ENCODE measurements at regions not wholly inside any gene's neighbourhood (a gene's known extent, or its start where the extent isn't known, plus 50 kb on each side); places are given as distances from the start of the nearest gene placed in this dataset.
"Not testable (repeated sequence)": the region's sequence is repeated elsewhere in the genome, so short reads cannot be mapped to it uniquely, and the experiment has no call there.

- no peak for DNase-seq (ENCODE audit: low read depth in 2 of 2)
Observed at GRCh38 chr18:68229351-68229750, 485.6 kb downstream of the TMX3 start.

GRCh38 chr18:68221111-68221724, 493.7 kb downstream of the TMX3 start:
- no peak for DNase-seq (ENCODE audit: low read depth in 2 of 2)

GRCh38 chr18:68220458-68220857, 494.4 kb downstream of the TMX3 start:
- no peak for DNase-seq (ENCODE audit: low read depth in 2 of 2)

GRCh38 chr18:68219872-68220271, 495.0 kb downstream of the TMX3 start:
- no peak for DNase-seq (ENCODE audit: low read depth in 2 of 2)

GRCh38 chr18:68219274-68219673, 495.6 kb downstream of the TMX3 start:
- DNase-seq (ENCODE audit: low read depth in 2 of 2) = no peak

GRCh38 chr18:68215931-68216330, 499.0 kb downstream of the TMX3 start:
- DNase-seq (ENCODE audit: low read depth in 2 of 2) = no peak

- no peak for DNase-seq (ENCODE audit: low read depth in 2 of 2)
Observed at GRCh38 chr18:68186039-68186438, 528.9 kb downstream of the TMX3 start.

- no peak for DNase-seq (ENCODE audit: low read depth in 2 of 2)
Observed at GRCh38 chr18:68181956-68182355, 533.0 kb downstream of the TMX3 start.

- DNase-seq (ENCODE audit: low read depth in 2 of 2) = no peak
Observed at GRCh38 chr18:68179811-68180210, 535.1 kb downstream of the TMX3 start.

- DNase-seq (ENCODE audit: low read depth in 2 of 2) = no peak
Observed at GRCh38 chr18:68178921-68179320, 536.0 kb downstream of the TMX3 start.

GRCh38 chr18:68177807-68178702, 536.9 kb downstream of the TMX3 start:
- no peak for DNase-seq (ENCODE audit: low read depth in 2 of 2)

GRCh38 chr18:68176901-68177300, 538.0 kb downstream of the TMX3 start:
- no peak for DNase-seq (ENCODE audit: low read depth in 2 of 2)

- no peak for DNase-seq (ENCODE audit: low read depth in 2 of 2)
Observed at GRCh38 chr18:68172842-68173549, 541.9 kb downstream of the TMX3 start.

- DNase-seq (ENCODE audit: low read depth in 2 of 2) = no peak
Observed at GRCh38 chr18:68164909-68165308, 550.0 kb downstream of the TMX3 start.

- DNase-seq (ENCODE audit: low read depth in 2 of 2) = not testable (repeated sequence)
Observed at GRCh38 chr18:68153821-68154220, 561.1 kb downstream of the TMX3 start.

GRCh38 chr18:68152770-68153169, 562.1 kb downstream of the TMX3 start:
- no peak for DNase-seq (ENCODE audit: low read depth in 2 of 2)

- DNase-seq (ENCODE audit: low read depth in 2 of 2) = no peak
Observed at GRCh38 chr18:68150961-68151360, 563.9 kb downstream of the TMX3 start.

GRCh38 chr18:68148863-68149262, 566.0 kb downstream of the TMX3 start:
- DNase-seq (ENCODE audit: low read depth in 2 of 2) = no peak

- no peak for DNase-seq (ENCODE audit: low read depth in 2 of 2)
Observed at GRCh38 chr18:68147728-68148127, 567.2 kb downstream of the TMX3 start.

- no peak for DNase-seq (ENCODE audit: low read depth in 2 of 2)
Observed at GRCh38 chr18:68121826-68122225, 593.1 kb downstream of the TMX3 start.

GRCh38 chr18:68121308-68121707, 593.6 kb downstream of the TMX3 start:
- DNase-seq (ENCODE audit: low read depth in 2 of 2) = no peak

GRCh38 chr18:68114989-68115388, 598.5 kb upstream of the DSEL start:
- DNase-seq (ENCODE audit: low read depth in 2 of 2) = no peak

- DNase-seq (ENCODE audit: low read depth in 2 of 2) = no peak
Observed at GRCh38 chr18:68104036-68104435, 587.5 kb upstream of the DSEL start.
